GM18951 (cell line): ENCODE measurements at regions not wholly inside any gene's neighbourhood (a gene's known extent, or its start where the extent isn't known, plus 50 kb on each side); places are given as distances from the start of the nearest gene placed in this dataset.

Experiments
- POLR2A ChIP-seq: IDR thresholded peaks from 4 replicates; pipeline ENCODE4 v1.6.1; 2011; ENCODE audit warnings: mild to moderate bottlenecking; ENCODE audit not compliant: insufficient read length, insufficient read depth; ENCODE audit errors: extremely low read depth
- in situ Hi-C: fragments of 300-500 bp; cut with MboI; formaldehyde crosslinking; loops from one replicate; pipeline ENCODE4 v1.12.0; 2022; ENCODE audit warnings: low sequenced_read_pairs, mixed read lengths, inconsistent platforms; ENCODE audit not compliant: unreplicated experiment

- TF ChIP-seq POLR2A: no peak
- in situ Hi-C loops: no loop called here
Observed at GRCh38 chr18:6614952-6615351, 114.6 kb upstream of the ARHGAP28 start.

GRCh38 chr18:6616981-6617380 lies 112.5 kb upstream of the ARHGAP28 start:
- in situ Hi-C loops: no loop called here
- TF ChIP-seq POLR2A: no peak

DNA sequence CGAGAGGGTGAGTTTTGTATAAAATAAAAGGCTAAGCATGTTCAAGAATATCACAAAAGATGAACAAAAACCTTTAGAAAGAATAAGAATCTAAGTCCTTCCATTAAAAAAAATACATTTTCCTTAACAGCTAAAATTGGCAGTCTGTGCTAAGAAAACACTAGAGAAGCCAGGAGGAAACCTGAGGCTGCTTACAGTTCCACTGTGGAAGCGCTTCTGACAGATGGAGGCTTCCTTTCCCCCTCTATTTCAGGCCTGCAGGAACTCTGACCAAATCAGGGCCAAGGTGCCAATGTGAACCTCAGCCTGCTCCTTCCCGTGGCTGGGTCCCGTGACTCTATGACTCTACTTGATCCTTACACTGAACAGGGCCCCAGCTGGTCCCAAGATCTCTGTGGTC lies 108.1 kb upstream of the ARHGAP28 start:
- no peak for TF ChIP-seq POLR2A
- in situ Hi-C loops: no loop called here

DNA sequence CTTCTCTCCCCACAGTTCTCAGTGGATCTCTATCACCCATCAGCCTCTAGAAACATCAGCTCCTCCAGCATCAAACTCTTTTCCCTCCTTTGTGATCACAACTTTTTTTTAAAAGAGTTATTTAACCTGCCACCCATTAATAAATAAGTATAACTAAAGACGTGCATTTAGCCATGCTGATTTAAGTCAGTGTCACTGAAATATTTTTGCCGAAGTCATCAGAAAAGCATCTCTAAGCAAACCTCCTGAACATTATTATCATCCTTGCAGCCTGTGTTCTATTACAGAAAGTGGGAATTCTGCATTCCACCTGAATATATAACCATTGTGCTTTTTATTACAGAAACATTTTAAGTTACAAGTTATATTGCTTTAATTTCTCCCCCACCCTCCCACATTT lies 106.2 kb upstream of the ARHGAP28 start:
- in situ Hi-C loops: no loop called here
- TF ChIP-seq POLR2A: no peak

DNA sequence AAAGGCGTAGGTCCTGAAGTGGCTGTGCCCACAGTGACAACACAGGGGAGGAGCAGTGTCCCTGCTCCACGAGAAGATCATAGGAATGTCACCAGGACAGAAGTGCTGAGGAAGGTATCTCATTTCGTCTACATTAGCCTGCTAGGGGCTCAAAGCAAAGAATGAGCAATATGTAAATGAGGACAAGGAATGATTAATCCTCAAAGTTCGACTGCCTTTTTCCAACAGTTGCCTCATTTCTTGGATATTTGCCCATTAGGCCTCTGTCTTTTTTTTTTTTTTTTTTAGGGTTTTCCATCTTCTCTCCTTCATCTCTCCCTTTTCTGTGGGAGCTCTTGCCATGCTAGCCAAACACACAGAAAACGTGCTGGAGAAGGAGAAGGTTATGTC lies 105.2 kb upstream of the ARHGAP28 start:
- TF ChIP-seq POLR2A: no peak
- in situ Hi-C loops: no loop called here

- in situ Hi-C loops: no loop called here
- no peak for TF ChIP-seq POLR2A
Observed at GRCh38 chr18:6624661-6625311, 104.7 kb upstream of the ARHGAP28 start.

DNA sequence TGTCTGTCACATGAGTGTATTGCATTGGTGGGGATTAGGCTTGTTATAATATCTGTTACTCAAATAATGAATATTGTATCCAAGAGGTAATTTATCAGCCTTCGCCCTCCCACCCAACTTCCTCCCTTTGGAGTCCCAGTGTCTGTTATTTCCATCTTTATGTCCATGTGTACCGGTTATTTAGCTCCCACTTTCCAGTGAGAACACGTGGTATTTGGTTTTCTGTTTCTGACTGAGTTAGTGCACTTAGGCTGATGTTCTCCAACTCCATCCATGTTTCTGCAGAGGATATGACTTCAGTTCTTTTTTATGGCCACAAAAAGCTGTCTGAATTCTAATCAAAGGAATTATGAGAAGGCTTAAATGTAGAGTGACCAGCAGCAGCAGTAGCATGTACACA lies 104.0 kb upstream of the ARHGAP28 start:
- in situ Hi-C loops: no loop called here
- no peak for TF ChIP-seq POLR2A

DNA sequence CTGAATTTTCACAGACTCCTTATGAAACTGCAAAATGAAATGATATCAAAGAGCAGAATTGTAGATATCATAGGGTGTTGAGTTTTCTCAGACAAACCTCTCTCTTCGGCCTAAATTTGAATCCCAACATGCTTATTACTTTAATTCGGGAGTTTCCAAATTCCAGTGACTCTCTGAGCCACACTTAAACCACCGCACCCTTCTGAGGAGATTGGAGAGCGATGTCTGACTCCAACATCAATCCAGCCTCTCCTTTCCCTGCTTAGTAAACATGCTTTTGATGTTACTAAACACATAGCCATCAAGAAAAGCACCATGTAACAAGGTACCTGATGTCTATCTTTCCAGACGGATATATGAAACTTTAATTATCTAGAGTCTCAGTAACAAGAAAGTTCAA lies 103.1 kb upstream of the ARHGAP28 start:
- no peak for TF ChIP-seq POLR2A
- in situ Hi-C loops: no loop called here

GRCh38 chr18:6627645-6628044 lies 101.9 kb upstream of the ARHGAP28 start:
- no peak for TF ChIP-seq POLR2A
- in situ Hi-C loops: no loop called here

- in situ Hi-C loops: no loop called here
Observed at GRCh38 chr18:6628187-6628586, 101.3 kb upstream of the ARHGAP28 start.

DNA sequence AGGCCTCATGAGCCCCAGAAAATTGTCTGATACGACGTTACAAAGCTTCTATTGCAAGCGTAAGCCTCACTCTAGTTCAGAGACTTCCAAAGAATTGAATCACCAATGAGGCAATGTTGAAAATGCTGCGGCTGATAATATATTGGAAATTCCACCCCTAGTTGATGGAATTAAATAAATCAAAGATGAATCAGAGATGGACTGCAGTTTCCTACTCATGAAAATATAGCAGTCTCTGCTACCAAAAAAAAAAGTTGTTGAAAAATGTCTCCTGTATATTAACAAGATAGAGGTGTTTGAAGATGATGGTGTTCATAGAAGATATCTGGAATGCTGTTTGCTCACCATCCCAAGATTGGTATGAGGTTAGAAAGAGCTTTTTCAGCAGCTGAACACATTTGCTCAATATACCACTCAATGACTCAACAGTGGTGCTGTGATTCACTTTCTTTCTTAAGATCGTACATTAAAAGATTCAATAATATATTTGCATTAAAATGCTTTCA lies 99.8 kb upstream of the ARHGAP28 start:
- in situ Hi-C loops: no loop called here
- TF ChIP-seq POLR2A: no peak

More at GRCh38 chr18:6628187-6628586, 101.3 kb upstream of the ARHGAP28 start:
- TF ChIP-seq POLR2A: no peak

GRCh38 chr18:6633310-6633709 lies 96.2 kb upstream of the ARHGAP28 start:
- in situ Hi-C loops: no loop called here
- no peak for TF ChIP-seq POLR2A

DNA sequence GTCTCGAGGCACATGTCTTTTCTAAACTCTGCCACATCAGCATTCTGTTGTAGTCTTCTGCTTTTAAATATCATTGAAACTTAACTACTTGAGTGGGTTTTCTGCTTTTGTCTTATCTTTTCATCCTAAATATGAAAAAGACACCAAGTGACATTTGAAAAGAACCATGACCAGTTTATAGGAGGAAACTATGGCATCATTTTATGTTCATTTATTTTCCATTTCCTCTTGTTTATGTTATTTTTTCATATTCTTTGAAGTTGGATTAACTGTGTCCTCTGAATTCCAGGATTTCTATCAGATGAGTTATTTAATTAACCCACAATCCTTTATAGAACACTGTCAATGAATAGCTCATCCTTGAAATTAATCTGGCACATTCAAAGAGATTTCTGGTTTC lies 93.4 kb upstream of the ARHGAP28 start:
- in situ Hi-C loops: no loop called here
- TF ChIP-seq POLR2A: no peak

DNA sequence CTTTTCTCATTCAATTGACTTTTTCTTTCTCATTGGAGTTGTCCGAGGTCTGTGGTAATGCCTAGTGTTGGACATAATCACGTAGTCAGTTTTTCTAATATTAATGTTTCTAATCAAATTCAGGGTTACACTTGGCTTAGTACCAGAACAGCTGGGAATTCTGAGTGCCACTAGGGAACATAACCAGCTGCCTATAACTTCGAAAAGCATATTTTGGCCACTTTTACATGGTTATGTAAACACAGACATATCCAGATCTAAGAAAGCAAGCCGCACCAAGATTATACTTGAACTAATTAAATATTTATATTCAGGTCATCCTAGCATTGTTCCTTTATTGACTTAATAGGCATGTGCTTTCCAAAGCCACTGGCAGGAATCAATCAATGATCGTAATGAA lies 91.1 kb upstream of the ARHGAP28 start:
- TF ChIP-seq POLR2A: no peak
- in situ Hi-C loops: no loop called here

DNA sequence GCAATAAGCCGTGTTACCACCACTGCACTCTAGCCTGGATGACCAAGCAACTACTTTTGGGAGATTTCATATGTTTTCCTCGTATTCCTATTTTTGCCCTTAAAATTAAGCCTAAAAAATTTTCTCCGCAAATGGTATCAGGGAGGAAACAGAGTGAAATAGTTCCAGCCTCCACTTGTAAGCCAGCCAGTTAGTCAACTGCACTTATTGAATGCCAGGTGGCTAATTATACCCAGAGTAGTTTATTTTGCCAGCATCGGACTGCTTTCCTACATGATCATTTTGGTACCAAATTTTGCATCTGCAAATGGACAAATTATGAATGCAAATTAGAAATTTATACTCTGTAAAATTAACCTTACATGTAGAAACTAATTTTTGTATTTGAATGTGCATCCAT lies 90.2 kb upstream of the ARHGAP28 start:
- in situ Hi-C loops: no loop called here
- TF ChIP-seq POLR2A: no peak
